DOHH2 (cell line): ENCODE measurements at regions not wholly inside any gene's neighbourhood (a gene's known extent, or its start where the extent isn't known, plus 50 kb on each side); places are given as distances from the start of the nearest gene placed in this dataset.

Source experiments
- H3F3A ChIP-seq: fragments of 200-600 bp; sonication (generic), shearing (Covaris generic); 2 replicates; pipeline ENCODE4 v1.6.0; 2016; ENCODE audit warnings: antibody characterized with exemption, mild to moderate bottlenecking; ENCODE audit not compliant: control insufficient read depth, insufficient read depth
- H3K27ac ChIP-seq: fragments of 200-600 bp; sonication (generic); 2 replicates; pipeline ENCODE4 v1.5.1; 2014; ENCODE audit warnings: low read depth, mild to moderate bottlenecking, low read length, moderate library complexity
- H3K27me3 ChIP-seq: fragments of 200-600 bp; sonication (generic); 2 replicates; pipeline ENCODE4 v1.6.1; 2014; ENCODE audit warnings: mild to moderate bottlenecking, low read length, mixed read lengths; ENCODE audit not compliant: control insufficient read depth
- H3K36me3 ChIP-seq: fragments of 200-600 bp; sonication (generic); 2 replicates; pipeline ENCODE4 v1.6.1; 2014; ENCODE audit warnings: mild to moderate bottlenecking, low read length, moderate library complexity, mixed read lengths; ENCODE audit not compliant: control insufficient read depth
- H3K4me1 ChIP-seq: fragments of 200-600 bp; sonication (generic); 2 replicates; pipeline ENCODE4 v1.6.1; 2014; ENCODE audit warnings: mild to moderate bottlenecking, low read length, mixed read lengths; ENCODE audit not compliant: control insufficient read depth
- H3K4me2 ChIP-seq: fragments of 200-600 bp; sonication (generic); 2 replicates; pipeline ENCODE4 v1.6.0; 2014; ENCODE audit warnings: mild to moderate bottlenecking, low read length, moderate library complexity
- H3K4me3 ChIP-seq: fragments of 200-600 bp; sonication (generic); 2 replicates; pipeline ENCODE4 v1.5.1; 2014; ENCODE audit warnings: mild to moderate bottlenecking, low read length, mixed read lengths
- H3K79me2 ChIP-seq: fragments of 200-600 bp; sonication (generic); 2 replicates; pipeline ENCODE4 v1.6.1; 2014; ENCODE audit warnings: mild to moderate bottlenecking, low read length, mixed read lengths; ENCODE audit not compliant: control insufficient read depth
- H3K9me2 ChIP-seq: fragments of 200-600 bp; sonication (generic); replicated peaks from 2 replicates; pipeline ENCODE4 v1.6.1; 2014; ENCODE audit warnings: mild to moderate bottlenecking, low read length, mixed read lengths; ENCODE audit not compliant: control insufficient read depth
- H3K9me3 ChIP-seq: fragments of 200-600 bp; sonication (generic); 2 replicates; pipeline ENCODE4 v1.6.1; 2014; ENCODE audit warnings: antibody characterized with exemption, low read length, mixed read lengths; ENCODE audit not compliant: control insufficient read depth, insufficient read depth
- H4K20me1 ChIP-seq: fragments of 200-600 bp; sonication (generic); 2 replicates; pipeline ENCODE4 v1.6.0; 2014; ENCODE audit warnings: low read depth, mild to moderate bottlenecking, antibody characterized with exemption, low read length, moderate library complexity; ENCODE audit not compliant: control insufficient read depth, insufficient read depth
- EZH2phosphoT487 ChIP-seq: fragments of 200-600 bp; sonication (generic); IDR thresholded peaks from 2 replicates; pipeline ENCODE4 v1.6.1; 2017; ENCODE audit warnings: borderline replicate concordance, mild to moderate bottlenecking, antibody characterized with exemption, low read length, moderate library complexity, mixed read lengths
- TF ChIP-seq, protein P1 (sequence below): fragments of 200-600 bp; sonication (generic); IDR thresholded peaks from one replicate; pipeline ENCODE4 v1.5.1; 2014; ENCODE audit warnings: antibody characterized with exemption, mild to moderate bottlenecking, low read depth, low read length; ENCODE audit not compliant: poor library complexity, severe bottlenecking

DNA sequence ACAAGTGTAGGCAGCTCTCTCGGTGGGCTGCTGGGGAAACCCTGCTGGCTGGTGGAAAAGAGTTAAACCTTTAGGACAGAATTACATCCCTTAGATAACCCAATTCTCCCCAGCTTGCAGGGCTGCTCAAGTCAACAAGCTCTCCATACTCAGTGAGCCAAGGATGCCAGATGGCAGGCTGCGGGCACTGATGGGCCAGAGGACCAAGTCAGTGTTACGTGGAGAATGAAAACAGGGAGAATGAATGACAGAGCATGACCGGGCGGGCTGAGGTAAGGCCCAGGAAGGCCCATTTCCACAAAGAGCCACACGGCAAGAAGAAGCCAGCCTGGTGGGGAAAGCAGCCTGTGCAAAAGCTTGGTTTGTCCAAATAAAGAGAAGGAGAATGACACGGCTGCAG lies 58.7 kb upstream of the CD93 start:
- no peaks in the 10 kb centered on the region for H3K9me3 ChIP-seq
- no peak overlapping the region for H3K4me2 ChIP-seq
- H3K4me1 ChIP-seq, result no peaks in the 10 kb centered on the region
- H3K27ac ChIP-seq, result no peak overlapping the region
- no peaks in the 10 kb centered on the region for H4K20me1 ChIP-seq
- no peaks in the 10 kb centered on the region for H3K79me2 ChIP-seq
- H3K36me3 ChIP-seq, result no peaks in the 10 kb centered on the region
- no peak for TF ChIP-seq EZH2phosphoT487
- TF ChIP-seq, protein P1, sequence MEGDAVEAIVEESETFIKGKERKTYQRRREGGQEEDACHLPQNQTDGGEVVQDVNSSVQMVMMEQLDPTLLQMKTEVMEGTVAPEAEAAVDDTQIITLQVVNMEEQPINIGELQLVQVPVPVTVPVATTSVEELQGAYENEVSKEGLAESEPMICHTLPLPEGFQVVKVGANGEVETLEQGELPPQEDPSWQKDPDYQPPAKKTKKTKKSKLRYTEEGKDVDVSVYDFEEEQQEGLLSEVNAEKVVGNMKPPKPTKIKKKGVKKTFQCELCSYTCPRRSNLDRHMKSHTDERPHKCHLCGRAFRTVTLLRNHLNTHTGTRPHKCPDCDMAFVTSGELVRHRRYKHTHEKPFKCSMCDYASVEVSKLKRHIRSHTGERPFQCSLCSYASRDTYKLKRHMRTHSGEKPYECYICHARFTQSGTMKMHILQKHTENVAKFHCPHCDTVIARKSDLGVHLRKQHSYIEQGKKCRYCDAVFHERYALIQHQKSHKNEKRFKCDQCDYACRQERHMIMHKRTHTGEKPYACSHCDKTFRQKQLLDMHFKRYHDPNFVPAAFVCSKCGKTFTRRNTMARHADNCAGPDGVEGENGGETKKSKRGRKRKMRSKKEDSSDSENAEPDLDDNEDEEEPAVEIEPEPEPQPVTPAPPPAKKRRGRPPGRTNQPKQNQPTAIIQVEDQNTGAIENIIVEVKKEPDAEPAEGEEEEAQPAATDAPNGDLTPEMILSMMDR, result no peak
- H3F3A ChIP-seq, result no peaks in the 10 kb centered on the region
- no peaks in the 10 kb centered on the region for H3K9me2 ChIP-seq
- H3K27me3 ChIP-seq, result no peaks in the 10 kb centered on the region
- no peak overlapping the region for H3K4me3 ChIP-seq

DNA sequence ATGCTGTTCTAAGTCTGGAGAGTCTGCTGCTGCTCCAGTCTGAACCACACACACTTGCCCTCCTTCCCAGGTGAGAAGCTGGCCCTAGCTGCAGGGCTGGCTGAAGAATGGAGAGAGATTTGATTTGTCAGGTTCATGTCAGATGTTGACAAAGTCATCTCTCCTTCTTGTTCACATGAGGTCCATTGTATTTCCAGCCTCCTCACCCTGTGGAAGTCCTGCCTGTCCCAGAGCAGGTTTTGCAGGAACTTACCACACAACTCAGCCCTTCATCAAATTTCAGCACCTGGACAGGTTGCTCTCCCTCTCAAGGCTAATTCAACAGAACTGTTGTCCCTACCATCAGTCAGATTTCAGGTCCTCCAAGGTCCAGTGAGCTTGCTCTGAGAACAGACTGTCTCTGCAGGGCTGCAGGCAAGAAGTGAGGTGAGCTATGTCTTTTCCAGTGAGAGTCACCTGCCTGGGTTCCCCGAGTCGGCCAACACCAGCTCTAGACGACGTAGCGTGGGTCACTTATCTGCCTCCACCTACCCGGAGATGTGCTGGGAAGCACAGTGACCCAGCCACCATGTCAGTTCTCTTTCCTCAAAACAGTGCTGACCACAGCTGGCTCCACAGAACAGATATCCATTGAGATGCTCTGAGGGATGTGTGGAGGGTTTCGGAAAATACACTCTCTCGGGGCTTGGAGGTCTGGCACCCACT lies 58.0 kb upstream of the CD93 start:
- Histone ChIP-seq H3K4me2 (no peak overlapping the region), H4K20me1 (no peaks in the 10 kb centered on the region), H3K79me2 (no peaks in the 10 kb centered on the region), H3F3A (no peaks in the 10 kb centered on the region), H3K4me3 (no peak overlapping the region), H3K9me2 (no peaks in the 10 kb centered on the region), H3K36me3 (no peaks in the 10 kb centered on the region), H3K27me3 (no peaks in the 10 kb centered on the region), H3K9me3 (no peaks in the 10 kb centered on the region), H3K4me1 (no peaks in the 10 kb centered on the region), H3K27ac (no peak overlapping the region)
- TF ChIP-seq, protein P1, result no peak

DNA sequence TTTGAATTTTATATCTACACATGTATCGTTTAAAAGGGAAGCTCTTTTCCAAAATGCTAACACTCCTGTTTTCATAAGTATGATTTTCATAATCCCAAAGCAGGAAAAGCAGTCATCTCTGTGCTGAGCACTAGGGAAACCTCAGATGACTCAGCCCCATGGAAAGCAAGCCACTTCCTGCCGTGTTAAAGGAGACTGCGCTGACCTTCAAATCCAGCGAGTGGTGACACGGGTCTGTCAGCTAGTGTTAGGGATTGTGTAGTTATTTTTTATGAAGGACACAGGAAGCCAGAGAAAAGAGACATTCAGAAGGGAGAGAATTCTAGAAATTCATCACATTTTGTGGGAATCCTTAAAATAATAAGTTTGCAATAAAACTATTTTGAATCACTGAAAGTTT lies 57.0 kb upstream of the CD93 start:
- Histone ChIP-seq H3F3A (no peaks in the 10 kb centered on the region), H3K4me3 (no peak overlapping the region), H3K9me3 (no peaks in the 10 kb centered on the region), H3K27me3 (no peaks in the 10 kb centered on the region), H3K27ac (no peak overlapping the region), H3K4me1 (no peaks in the 10 kb centered on the region), H3K36me3 (no peaks in the 10 kb centered on the region), H3K79me2 (no peaks in the 10 kb centered on the region), H4K20me1 (no peaks in the 10 kb centered on the region), H3K9me2 (no peaks in the 10 kb centered on the region), H3K4me2 (no peak overlapping the region)
- no peak for TF ChIP-seq EZH2phosphoT487
- TF ChIP-seq, protein P1, result no peak
